Stimulated activated CD4-positive, alpha-beta T cell treated with anti-CD3 and anti-CD28 coated beads, Interleukin-4, amount 100 ng/mL, for 48 hours (primary cell): ENCODE measurements at regions not wholly inside any gene's neighbourhood (a gene's known extent, or its start where the extent isn't known, plus 50 kb on each side); places are given as distances from the start of the nearest gene placed in this dataset.

Source experiments
- DNase-seq, 2 donors: peaks; one replicate each; pipeline ENCODE4 v3.0.0-alpha.2; 2020; ENCODE audit warnings: low read depth in 2 of 2

DNA sequence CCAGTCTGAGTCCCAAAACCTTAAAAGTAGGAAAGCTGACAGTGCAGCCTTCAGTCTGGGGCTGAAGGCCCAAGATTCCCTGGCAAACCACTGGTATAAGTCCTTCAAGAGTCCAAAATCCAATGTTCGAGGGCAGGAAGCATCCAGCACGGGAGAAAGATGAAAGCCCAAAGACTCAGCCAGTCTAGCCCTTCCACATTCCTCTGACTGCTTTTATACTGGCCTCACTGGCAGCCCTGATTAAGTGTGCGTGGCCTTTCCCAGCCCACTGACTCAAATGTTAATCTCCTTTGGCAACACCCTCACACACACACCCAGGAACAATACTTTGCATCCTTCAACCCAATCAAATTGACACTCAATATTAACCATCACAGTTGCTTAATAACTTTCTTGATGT, 372.1 kb upstream of the CCDC196 start:
- no peak for DNase-seq

DNA sequence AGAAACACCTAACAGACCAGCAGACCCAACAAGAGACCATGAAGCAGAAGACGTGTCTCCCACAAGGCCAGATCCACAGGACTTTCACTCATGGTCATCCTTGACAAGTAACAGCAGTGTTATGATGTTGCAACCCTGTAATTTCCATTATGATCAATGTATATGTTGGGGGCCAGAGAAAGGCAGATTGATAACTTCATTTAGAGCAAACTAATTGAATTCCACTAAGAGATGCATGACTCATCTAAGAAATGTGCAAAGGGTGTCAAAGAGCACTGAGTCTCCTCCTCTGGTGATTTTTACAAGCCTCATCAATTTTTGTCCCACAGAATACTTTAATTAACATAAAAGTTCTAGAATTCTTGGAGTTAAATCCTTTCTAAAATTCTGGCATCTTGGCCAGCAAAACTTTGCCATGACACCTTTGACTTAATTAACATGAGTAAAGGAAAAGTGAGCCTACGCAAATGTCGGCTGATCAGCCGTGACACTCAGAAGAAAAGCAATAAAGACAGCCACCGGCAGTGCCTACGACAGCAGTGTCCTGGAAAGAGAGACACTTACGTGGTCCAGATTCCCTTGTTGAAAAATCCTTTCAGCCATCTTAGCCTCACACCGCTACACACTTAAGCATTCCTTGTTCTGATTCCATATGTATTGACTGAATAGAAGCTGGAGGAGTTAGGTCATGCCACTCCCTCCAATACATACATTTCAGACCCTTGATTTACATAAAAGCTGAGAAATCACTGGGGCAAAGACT, 370.2 kb upstream of the CCDC196 start:
- DNase-seq, result no peak

DNA sequence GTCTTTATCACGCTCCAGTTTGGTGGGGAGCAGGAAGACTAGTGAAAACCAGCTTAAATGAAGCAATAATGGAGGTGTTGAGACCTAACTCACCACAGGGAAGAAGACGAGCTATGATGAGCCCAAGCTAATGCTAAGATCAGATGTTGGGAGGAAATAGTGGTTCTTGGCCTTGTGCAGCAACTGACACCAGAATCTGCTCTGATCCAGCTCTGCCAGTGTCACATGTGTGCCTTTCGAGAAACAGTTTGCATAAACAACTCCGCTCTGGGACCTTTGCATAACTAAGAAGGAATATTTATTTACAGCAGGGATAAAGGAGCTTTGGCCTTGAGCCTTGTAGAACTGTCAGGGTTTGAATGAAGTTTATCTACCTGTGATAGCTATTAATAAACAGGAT, 369.4 kb upstream of the CCDC196 start:
- no peak for DNase-seq

DNA sequence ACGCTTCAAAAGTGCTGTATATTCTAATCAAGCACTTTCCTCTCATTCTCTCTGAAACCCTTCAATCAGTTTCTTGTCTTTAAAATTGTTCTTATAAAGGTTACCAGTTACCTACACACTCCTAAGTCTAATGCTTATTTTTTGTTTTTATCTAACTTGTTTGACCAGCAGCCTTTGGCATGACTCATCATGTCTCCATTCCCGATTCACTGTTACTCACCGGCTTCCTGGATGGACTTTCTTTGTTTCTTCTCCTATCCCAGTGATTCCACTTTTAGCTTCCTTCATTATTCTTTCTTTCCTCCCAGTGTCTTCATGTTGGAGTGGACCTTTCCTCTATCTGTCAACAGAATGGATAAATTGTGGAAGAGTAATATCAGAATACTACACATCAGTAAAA, 368.6 kb upstream of the CCDC196 start:
- DNase-seq, result no peak

DNA sequence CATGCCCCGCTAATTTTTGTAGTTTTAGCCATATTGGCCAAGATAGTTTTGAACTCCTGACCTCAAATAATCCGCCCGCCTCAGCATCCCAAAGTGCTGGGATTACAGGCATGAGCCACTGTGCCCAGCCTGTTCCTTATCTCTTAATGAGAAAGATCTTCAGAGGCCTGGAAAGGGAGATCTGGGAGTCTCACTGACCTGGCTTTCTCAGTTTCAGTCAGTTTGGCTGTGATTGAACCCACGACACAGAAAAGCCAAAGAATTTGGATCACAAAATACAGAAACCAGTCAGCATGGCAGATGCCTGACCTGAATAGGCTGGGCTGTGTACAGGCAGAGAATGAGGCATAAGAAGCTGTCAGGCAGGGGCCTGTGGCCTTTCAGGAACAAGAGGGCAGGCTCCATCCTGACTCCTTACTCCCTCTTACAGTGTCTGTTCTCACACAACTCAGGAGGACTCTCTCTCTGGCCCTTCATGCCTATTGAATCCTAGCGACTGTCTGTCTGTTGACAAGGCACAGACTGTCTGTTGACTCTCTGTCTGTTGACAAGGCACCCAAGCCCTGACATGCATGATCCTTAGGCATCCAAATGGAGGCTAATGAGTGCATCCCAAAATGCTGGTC, 366.5 kb upstream of the CCDC196 start:
- no peak for DNase-seq

DNA sequence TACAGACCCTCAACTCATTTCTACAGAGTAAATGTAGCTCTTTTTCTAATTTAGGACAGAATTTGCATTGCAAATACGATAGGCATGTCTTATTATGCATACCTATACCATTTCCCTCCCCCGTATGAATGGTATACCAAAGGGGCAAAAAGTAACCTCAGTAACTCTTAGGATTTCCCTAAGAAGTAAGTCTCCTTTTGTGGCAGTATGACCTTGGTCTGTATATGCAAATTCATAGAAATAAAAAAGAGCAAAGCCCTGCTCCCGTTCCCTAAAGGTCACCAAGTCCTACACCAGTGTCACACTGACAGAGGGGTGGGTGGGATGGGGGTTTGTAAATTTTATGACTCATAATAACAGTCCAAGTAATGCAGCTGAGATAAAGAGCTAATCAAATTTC, 365.8 kb upstream of the CCDC196 start:
- no peak for DNase-seq

DNA sequence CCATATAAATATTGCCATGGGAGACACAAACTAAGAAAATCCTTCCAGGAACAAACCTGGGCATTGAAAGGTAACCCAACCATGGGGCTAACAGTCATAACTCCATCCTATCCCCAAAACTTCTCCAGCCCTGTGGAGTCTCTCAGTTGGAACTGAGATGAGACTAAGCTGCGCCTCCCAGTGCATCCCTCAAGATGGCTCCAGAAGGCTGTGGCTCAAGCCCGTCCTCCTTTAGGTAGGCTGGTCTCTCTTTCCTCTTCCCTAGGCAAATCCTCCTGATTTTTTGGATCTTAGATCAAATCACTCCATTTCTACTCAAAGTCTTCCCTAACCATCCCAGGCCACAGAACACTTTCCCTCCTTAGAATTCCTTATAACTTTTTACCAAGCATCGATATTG, 364.3 kb upstream of the CCDC196 start:
- no peak for DNase-seq

DNA sequence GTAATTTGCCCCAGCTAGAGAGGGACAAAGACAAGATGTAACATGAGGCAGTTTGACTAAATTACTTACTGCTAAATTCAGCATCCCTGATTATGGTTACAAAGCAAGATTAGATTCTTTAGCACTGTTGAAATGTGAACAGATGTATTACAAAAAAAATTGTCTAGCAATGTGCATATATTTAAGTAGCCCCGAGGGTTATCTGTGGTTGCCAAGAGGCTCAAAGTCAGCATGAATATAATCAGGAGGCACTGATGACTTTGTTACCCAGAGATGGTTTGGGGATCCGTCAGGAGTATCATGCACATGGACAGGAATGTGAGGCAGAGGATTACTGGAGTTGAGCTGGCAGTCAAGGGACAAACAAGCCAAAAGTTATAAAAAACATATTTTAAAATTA, 356.9 kb upstream of the CCDC196 start:
- DNase-seq, result no peak

DNA sequence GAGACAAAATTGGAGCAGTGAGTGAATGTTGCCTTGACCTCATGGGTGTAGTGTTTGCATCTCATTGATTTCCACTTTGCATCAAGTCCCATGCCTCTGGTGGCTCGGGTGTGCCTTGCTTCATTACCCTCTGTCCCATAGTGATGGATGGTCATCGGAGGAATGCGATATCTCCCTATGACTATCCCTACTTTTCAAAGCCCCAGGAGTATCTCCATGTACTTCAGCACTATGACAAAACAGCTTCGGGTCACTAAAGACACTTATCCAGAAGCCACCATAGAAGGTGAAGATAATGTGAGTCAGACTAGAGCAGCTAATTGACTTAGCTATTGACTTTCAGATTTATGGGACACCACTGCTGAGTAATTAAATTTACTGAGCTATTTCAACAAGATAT, 355.1 kb upstream of the CCDC196 start:
- DNase-seq, result no peak

DNA sequence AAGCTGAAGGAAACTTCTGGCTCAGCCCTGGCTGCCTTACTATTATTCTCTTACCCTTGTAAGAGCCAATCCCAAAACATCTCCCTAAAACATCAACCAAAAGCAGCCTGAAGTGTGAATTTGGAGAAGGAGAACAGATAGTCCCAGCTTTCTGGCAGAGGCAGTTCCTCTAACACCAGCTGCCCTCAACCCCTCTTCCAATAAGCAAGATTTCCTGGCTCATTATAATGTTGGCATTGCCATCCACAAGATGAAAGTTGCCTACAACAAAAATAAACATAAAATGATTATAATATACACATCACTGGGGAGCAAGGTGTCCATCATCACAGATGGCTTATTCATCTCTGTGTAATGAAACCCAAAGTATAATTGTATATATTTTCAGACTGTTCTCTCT, 352.5 kb upstream of the CCDC196 start:
- DNase-seq, result no peak

DNA sequence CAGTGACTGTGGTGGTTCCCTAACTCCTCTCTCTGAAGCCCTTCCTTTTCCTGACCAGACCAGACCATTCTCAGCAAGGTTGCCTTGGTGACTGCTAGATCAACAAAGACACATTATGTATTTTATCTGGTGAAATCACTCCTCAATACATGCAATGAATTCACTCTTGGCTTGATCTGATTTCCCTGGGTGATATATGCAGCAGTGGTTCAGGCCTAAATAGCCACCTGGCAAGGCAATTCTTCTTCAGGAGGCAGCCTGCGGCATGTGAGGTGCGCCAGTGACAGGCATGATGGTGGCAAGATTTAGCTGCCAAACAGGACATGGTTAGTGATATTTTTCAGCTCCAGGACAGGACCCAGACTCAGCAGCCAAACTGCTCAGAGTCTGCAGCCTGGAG, 350.3 kb upstream of the CCDC196 start:
- DNase-seq, result no peak

DNA sequence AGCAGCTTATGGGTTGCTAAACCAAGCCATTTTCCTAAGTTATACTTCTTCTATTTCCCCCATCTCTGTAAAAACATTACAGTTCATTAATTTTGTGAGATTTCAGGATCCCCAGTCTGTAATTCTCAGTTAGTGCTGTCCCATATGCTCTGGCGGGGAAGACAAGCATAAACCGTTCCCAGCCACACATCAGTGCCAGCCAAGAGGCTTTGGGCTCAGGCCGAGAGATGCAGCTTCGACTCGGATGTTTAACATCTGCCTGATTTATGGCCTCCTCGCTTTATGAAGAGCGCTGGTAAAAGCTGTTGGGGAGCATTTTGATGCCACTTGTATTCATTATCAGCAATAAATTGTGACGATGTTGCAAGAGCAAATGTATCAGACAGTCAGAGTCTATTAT, 349.1 kb upstream of the CCDC196 start:
- DNase-seq, result no peak

DNA sequence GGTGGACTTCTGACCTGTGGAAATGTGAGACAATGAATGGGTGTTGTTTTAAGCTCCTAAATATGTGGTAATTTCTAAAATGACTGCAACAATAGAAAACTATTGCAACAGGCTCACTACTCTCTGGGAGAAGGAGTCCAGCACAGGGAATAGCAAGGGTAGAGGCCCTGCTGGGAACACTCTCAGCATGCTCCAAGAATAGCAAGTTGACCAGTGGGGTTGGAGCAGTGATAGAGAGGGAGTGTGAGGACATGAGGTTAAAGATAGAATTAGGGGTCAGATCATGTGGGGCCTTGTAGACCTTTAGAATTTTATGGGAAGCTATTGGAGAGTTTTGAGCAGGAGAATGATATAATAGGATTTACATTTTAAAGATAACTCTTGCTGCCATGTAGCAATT, 346.7 kb upstream of the CCDC196 start:
- DNase-seq, result no peak

DNA sequence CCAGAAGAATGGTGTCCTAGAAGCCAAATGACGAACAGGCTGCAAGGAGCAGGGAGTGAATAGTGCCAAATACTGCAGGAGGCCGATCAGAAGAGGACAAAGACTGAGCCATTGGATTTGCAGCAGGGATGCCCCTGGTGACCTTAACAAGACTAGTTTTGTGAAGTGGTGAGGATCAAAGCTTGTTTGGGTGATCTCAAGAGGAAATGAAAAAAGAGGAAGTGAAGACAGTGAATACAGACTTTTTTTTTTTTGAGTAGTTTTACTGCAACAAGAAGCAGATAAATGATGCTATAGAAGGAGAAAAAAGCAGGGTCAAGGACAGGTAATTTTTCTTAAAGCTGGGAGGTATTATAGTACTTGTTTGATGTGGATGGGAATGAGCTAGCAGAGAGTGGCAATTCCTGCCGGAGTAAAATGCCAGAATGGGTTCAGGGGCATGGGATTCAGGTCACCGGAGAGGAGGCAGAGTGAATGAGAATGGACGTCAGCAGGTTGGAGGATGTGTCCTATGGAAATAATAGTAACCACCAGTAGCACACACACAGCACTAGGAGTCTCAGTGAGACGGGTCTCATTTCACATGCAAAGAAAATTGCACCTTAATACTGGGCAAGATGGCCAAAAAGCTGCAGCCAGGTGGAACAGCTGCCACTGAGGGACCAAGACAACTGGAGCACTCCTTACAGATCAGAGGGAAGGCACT, 345.8 kb upstream of the CCDC196 start:
- DNase-seq, result no peak

DNA sequence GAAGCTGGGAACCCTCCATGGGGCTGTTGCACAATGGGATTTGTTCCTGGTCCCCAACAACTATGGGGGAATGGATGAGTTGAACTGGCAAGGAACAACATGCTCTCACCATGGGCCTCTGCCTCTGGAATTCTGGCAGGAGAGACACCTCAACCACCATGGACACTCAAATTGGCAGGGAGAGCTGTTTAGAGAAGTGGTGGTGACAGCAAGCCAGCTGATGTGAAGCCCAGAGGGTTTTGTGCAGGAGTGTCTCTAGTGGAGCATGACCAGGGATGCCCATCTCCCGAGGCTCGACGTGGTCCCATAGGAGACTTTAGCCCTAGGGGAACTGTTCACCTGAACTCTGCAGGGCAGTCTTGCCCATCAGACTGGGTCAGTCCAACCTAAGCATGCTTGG, 345.2 kb upstream of the CCDC196 start:
- DNase-seq, result no peak

DNA sequence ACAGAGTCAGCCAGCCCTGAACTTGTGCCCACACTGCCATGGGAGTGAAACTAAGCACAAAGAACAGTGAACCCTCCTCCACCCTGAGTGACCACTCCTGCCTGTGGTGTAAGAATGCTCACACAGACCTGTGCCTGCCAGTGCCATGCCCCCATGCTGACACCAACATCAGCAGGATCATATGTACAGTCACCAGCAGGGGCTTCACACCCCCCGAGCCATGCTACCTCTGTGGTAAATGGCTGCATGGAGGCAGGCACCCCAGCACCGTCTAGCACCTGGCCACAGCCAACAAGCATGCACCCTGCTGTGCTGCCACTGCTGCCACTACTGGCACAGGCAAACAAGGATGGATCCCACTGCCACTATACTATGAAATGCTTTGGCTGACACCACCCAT, 344.4 kb upstream of the CCDC196 start:
- no peak for DNase-seq

DNA sequence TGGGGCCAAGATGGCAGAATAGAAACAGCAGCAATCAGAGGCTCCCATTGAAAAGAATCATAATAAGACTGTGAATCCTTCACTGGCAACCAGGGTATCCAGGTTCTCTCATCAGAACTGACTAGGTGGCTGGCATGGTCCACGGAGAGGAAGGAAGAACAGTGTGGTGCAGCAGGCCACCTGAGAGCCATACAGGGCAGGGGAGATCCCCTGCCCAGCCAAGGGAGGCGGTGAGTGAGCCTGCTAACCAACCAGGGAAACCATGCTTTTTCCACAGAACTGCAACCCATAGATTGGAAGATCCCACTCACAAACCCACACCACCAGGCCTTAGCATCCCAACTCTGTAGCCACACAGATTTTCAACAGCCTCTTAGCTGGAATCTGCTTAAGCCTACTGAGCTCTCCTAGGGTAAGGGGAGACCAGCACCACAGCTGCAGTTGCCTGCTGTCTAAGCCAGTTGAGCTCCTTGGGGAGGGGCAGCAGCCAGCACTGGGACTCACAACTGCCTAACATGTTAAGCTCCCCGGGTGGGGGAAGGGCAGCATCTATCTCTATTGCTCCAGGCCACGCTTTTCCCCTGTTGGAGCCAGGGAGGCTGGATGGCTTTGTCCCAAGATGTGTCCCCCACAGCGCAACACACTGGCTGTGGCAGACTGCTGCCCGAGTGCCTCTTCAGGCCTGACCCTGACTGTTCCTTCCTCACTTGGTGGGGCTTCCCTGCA, 342.6 kb upstream of the CCDC196 start:
- no peak for DNase-seq

DNA sequence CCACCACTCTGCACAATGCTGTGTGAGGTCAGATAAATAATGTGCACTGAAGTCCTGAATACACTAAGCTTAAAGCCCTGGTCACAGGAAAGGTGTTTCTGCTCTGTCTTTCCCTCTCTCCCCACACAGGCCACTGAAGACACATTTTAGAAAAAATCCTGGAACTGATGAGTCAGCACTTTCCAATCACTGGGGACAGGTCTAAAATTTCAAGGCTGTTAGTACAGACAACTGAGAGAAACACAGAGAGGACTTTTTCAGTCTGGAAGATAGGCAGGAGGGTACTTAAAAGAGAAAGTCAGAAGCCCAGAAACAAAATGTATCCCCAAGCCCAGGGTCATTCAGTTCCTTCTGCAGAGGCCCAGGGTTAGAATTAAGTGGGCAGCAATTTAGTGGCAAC, 333.9 kb upstream of the CCDC196 start:
- no peak for DNase-seq

DNA sequence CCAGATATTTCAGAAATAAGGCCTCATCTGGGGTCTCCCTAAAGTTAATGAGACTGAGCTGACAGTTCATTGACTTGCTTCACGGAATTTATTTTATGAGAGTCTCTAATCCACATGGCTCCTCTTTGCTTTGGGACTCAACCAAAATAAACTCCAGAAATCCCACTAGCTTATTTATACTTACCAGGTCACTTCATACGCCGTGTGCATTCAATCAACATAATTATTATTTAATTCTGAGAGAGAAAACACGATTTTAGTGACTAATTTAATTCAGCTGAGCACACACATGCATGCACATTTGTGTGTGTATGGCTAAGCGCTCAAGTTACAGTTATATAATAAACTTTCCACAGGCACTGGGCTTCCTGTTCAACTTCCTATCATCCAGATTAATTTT, 333.4 kb upstream of the CCDC196 start:
- DNase-seq, result no peak

DNA sequence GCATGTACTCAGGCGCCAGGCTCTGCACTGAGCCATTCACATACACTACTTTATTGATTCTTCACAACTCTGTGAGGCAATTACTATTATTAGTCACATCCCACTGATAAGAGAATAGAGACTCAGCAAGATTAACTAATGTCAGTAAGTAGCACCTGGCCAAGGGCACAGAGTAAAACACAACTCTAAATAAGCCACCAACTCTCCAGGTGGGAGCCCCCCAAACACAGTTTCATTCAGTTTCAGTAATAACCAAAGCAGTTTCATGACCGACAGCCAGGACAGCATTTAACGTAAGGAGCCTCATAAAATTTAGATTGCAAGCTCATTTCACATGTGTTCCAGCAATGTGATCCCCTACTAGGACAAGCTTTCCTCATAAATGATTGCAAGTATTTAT, 323.1 kb upstream of the CCDC196 start:
- no peak for DNase-seq

DNA sequence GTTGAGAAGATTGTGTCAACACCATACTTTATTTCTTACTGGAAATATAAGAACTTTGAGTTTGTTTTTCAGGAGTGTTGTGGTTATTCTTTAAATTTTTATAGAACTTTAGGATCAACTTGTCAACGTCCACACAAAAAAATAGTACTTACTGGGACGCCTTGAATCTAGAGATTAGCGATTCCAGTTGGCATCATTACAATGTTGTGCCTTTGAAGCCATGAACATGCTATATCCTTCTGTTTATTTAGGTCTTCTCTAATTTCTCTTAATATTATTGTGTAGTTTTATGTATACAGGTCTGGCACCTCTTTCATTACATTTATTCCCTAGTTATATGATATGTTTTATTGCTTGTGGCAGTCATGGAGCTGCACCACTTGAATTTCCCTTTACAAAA, 320.8 kb upstream of the CCDC196 start:
- DNase-seq, result no peak

DNA sequence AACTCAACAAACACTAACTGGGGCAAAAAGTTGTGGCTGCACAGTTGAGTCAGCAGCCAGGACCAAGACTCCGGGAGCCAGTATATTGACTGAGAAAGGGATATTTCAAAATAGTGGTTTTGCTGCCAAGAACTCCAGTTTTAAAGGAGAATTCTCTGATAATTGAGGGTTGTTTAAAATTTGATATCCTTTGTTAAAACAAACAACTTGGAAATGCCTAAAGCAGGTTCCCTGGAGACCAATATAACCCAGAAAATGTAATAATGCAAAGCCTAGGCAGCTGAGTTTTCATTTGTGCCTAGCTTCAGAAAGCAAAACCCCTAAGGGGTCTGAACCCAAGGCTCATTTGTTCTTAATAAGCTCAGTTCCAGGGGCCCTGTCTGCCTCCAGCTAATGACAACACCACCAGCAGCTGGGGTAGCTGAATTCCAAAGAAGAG, 311.7 kb upstream of the CCDC196 start:
- no peak for DNase-seq

DNA sequence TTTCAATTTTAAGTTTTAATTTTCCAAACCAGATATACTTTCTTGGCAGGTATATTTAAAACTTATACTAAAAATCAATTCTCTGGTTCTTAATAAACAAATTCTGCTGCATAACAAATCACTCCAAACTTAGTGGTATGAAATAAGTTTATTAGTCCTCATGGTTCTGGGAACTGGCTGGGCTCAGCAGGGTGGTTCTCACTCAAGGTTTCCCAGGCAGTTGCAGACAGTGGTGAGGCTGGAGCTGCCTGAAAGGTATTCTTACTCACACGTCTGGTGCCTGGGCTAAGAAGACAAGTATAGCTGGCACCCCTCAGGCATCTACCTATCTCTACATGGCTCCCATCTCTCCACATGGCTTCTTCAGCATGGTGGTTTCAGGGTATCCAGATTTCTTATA, 308.2 kb upstream of the CCDC196 start:
- DNase-seq, result no peak
